Uterus (tissue), 2 donors: ENCODE measurements at regions not wholly inside any gene's neighbourhood (a gene's known extent, or its start where the extent isn't known, plus 50 kb on each side); places are given as distances from the start of the nearest gene placed in this dataset.

Experiments
- CTCF ChIP-seq, 4 experiments: fragments of 200-600 bp in 2 of 4; fragments of 450-650 bp in 2 of 4; sonication (generic) in 2 of 4; IDR thresholded peaks; one replicate each; pipeline ENCODE4 v1.5.1; 2016 to 2019; ENCODE audit warnings: antibody characterized with exemption in 4 of 4, mild to moderate bottlenecking in 2 of 4, moderate library complexity in 1 of 4
- POLR2A ChIP-seq, 2 donors: fragments of 450-650 bp; IDR thresholded peaks; one replicate each; pipeline ENCODE4 v1.6.1; 2016; ENCODE audit warnings: antibody characterized with exemption in 2 of 2, mild to moderate bottlenecking in 1 of 2, moderate library complexity in 1 of 2

GRCh38 chr4:165610679-165611437, 232.1 kb downstream of the CPE start:
- TF ChIP-seq POLR2A (IDR thresholded peaks at IDR 0.05) (no peak), CTCF (IDR thresholded peaks at IDR 0.05) (no peak)
